Hematopoietic multipotent progenitor cell treated with erythropoietin and hydrocortisone succinate and interleukin-3 and kit ligand, for 15 days (in vitro differentiated cells): ENCODE measurements at regions not wholly inside any gene's neighbourhood (a gene's known extent, or its start where the extent isn't known, plus 50 kb on each side); places are given as distances from the start of the nearest gene placed in this dataset.
"Not testable (repeated sequence)": the region's sequence is repeated elsewhere in the genome, so short reads cannot be mapped to it uniquely, and the experiment has no call there.

Experiments used
- DNase-seq: peaks from one replicate; pipeline ENCODE4 v3.0.0-alpha.2; 2015; ENCODE audit warnings: low spot score

- no peak for DNase-seq
Observed at GRCh38 chr9:1875251-1875851, 139.8 kb upstream of the SMARCA2 start.

GRCh38 chr9:1875921-1876448 is 139.2 kb upstream of the SMARCA2 start:
- no peak for DNase-seq

GRCh38 chr9:1876891-1877496 is 138.2 kb upstream of the SMARCA2 start:
- no peak for DNase-seq

- no peak for DNase-seq
Observed at GRCh38 chr9:1877951-1878350, 137.2 kb upstream of the SMARCA2 start.

GRCh38 chr9:1878811-1879210 is 136.3 kb upstream of the SMARCA2 start:
- DNase-seq, result no peak

- no peak for DNase-seq
Observed at GRCh38 chr9:1879501-1879900, 135.6 kb upstream of the SMARCA2 start.

- DNase-seq, result no peak
Observed at GRCh38 chr9:1880038-1880565, 135.0 kb upstream of the SMARCA2 start.

GRCh38 chr9:1881708-1882295 is 133.3 kb upstream of the SMARCA2 start:
- DNase-seq, result no peak

- DNase-seq, result no peak
Observed at GRCh38 chr9:1882711-1883403, 132.3 kb upstream of the SMARCA2 start.

- no peak for DNase-seq
Observed at GRCh38 chr9:1890201-1890600, 124.9 kb upstream of the SMARCA2 start.

GRCh38 chr9:1890816-1891215 is 124.3 kb upstream of the SMARCA2 start:
- no peak for DNase-seq

GRCh38 chr9:1903080-1903704 is 112.0 kb upstream of the SMARCA2 start:
- not testable (repeated sequence) for DNase-seq

GRCh38 chr9:1907465-1907864 is 107.7 kb upstream of the SMARCA2 start:
- no peak for DNase-seq

- no peak for DNase-seq
Observed at GRCh38 chr9:1909322-1909721, 105.8 kb upstream of the SMARCA2 start.

- no peak for DNase-seq
Observed at GRCh38 chr9:1910269-1910811, 104.8 kb upstream of the SMARCA2 start.

GRCh38 chr9:1913631-1914330 is 101.4 kb upstream of the SMARCA2 start:
- DNase-seq, result no peak

- DNase-seq, result no peak
Observed at GRCh38 chr9:1916095-1916494, 99.1 kb upstream of the SMARCA2 start.

- DNase-seq, result no peak
Observed at GRCh38 chr9:1916655-1917054, 98.5 kb upstream of the SMARCA2 start.

GRCh38 chr9:1917396-1917935 is 97.7 kb upstream of the SMARCA2 start:
- no peak for DNase-seq

GRCh38 chr9:1918108-1918507 is 97.0 kb upstream of the SMARCA2 start:
- no peak for DNase-seq

- DNase-seq, result no peak
Observed at GRCh38 chr9:1918622-1919021, 96.5 kb upstream of the SMARCA2 start.
